B cell (primary cell): ENCODE measurements at regions not wholly inside any gene's neighbourhood (a gene's known extent, or its start where the extent isn't known, plus 50 kb on each side); places are given as distances from the start of the nearest gene placed in this dataset.

ENCODE experiments used
- ATAC-seq: fragments of 200-7000 bp; cut with Tn5 transposase; one replicate; pipeline ENCODE4 v1.10.0; 2021; ENCODE audit warnings: low read depth, mild to moderate bottlenecking, moderate number of reproducible peaks, moderate library complexity
- CTCF ChIA-PET: fragments of 350-600 bp; sonication (Branson Sonifier 250); formaldehyde crosslinking; loops from one replicate; lab custom pipeline; 2021; ENCODE audit warnings: antibody characterized with exemption, inconsistent platforms; lab: Charles Lee
- POLR2A ChIA-PET: fragments of 350-600 bp; sonication (Branson Sonifier 250); formaldehyde crosslinking; loops from one replicate; lab custom pipeline; 2021; ENCODE audit warnings: antibody characterized with exemption; lab: Charles Lee
- DNase-seq: peaks from one replicate; pipeline ENCODE4 v3.0.0; 2013
- H2AFZ ChIP-seq: 2 replicates; pipeline ENCODE4 v1.6.1; 2012; ENCODE audit warnings: mild to moderate bottlenecking, low read depth, low read length; ENCODE audit not compliant: insufficient read depth, poor library complexity, severe bottlenecking
- H3K27ac ChIP-seq, 2 donors: 1 replicate in 1 of 2; 2 replicates in 1 of 2; pipeline ENCODE4 v1.5.1; 2012 to 2013; ENCODE audit warnings: low read length in 2 of 2, mild to moderate bottlenecking in 2 of 2, moderate library complexity in 1 of 2
- H3K27me3 ChIP-seq, 4 experiments: fragments of 200-600 bp in 1 of 4; sonication (generic) in 1 of 4; replicated peaks in 1 of 4; 1 replicate in 2 of 4; 2 replicates in 2 of 4; pipeline versions ENCODE4 v1.6.1 to v1.7.0; 2013 to 2016; ENCODE audit warnings: low read length in 3 of 4, mild to moderate bottlenecking in 2 of 4, mixed read lengths in 1 of 4, moderate library complexity in 1 of 4; ENCODE audit not compliant: insufficient read depth in 4 of 4, control insufficient read depth in 3 of 4; ENCODE audit errors: control extremely low read depth in 1 of 4
- H3K36me3 ChIP-seq, 2 experiments: replicated peaks in 1 of 2; 1 replicate in 1 of 2; 2 replicates in 1 of 2; pipeline versions ENCODE4 v1.6.1 to v1.7.1; 2013; ENCODE audit warnings: low read length in 1 of 2; ENCODE audit not compliant: insufficient read depth in 2 of 2, control insufficient read depth in 1 of 2; ENCODE audit errors: control extremely low read depth in 1 of 2, extremely low read depth in 1 of 2
- H3K4me1 ChIP-seq, 2 donors: fragments of 200-600 bp in 1 of 2; sonication (generic) in 1 of 2; 1 replicate in 1 of 2; 2 replicates in 1 of 2; pipeline versions ENCODE4 v1.5.1 to v1.6.1; 2013 to 2017; ENCODE audit warnings: low read length in 2 of 2; ENCODE audit not compliant: control insufficient read depth in 2 of 2, insufficient read depth in 2 of 2
- H3K4me2 ChIP-seq: replicated peaks from 2 replicates; pipeline ENCODE3; 2012; ENCODE audit warnings: mild to moderate bottlenecking, low read depth, low read length; ENCODE audit not compliant: poor library complexity, severe bottlenecking
- H3K4me3 ChIP-seq, 5 experiments: fragments of 200-600 bp in 1 of 5; sonication (generic) in 1 of 5; 1 replicate in 3 of 5; 2 replicates in 2 of 5; pipeline versions ENCODE4 v1.5.1 to v1.7.0; 2011 to 2016; ENCODE audit warnings: low read length in 4 of 5, mild to moderate bottlenecking in 4 of 5, low read depth in 2 of 5, control low read depth in 1 of 5, moderate library complexity in 1 of 5; ENCODE audit not compliant: insufficient read depth in 1 of 5; ENCODE audit errors: control extremely low read depth in 1 of 5, extremely low read depth in 1 of 5
- H3K79me2 ChIP-seq: fragments of 200-600 bp; sonication (generic); one replicate; pipeline ENCODE4 v1.6.0; 2016; ENCODE audit warnings: low read length; ENCODE audit not compliant: control insufficient read depth, insufficient read depth
- H3K9ac ChIP-seq: fragments of 200-600 bp; sonication (generic); 2 replicates; pipeline ENCODE4 v1.6.1; 2017; ENCODE audit warnings: mild to moderate bottlenecking, low read length, moderate library complexity
- H3K9me3 ChIP-seq, 3 donors: one replicate each; pipeline versions ENCODE4 v1.6.1 to v1.7.1; 2013; ENCODE audit warnings: low read length in 2 of 3; ENCODE audit not compliant: control insufficient read depth in 2 of 3, insufficient read depth in 1 of 3; ENCODE audit errors: control extremely low read depth in 1 of 3
- H4K20me1 ChIP-seq: 2 replicates; pipeline ENCODE4 v1.6.0; 2012; ENCODE audit warnings: mild to moderate bottlenecking, low read length; ENCODE audit not compliant: insufficient read depth, control insufficient read depth, poor library complexity, severe bottlenecking
- H3K27ac Mint-ChIP-seq: one replicate; pipeline ENCODE4 v1.8.0; 2021; ENCODE audit warnings: mixed read lengths
- H3K27me3 Mint-ChIP-seq: one replicate; pipeline ENCODE4 v1.8.0; 2021; ENCODE audit warnings: mixed read lengths
- H3K4me1 Mint-ChIP-seq: one replicate; pipeline ENCODE4 v1.8.0; 2021; ENCODE audit warnings: mixed read lengths
- H3K4me3 Mint-ChIP-seq: one replicate; pipeline ENCODE4 v1.8.0; 2021; ENCODE audit warnings: mixed read lengths
- H3K9me3 Mint-ChIP-seq: one replicate; pipeline ENCODE4 v1.8.0; 2022; ENCODE audit warnings: mixed read lengths; ENCODE audit not compliant: insufficient read depth
- CTCF ChIP-seq: fragments of 200-600 bp; IDR thresholded peaks from one replicate; pipeline ENCODE4 v1.8.0; 2022; ENCODE audit warnings: antibody characterized with exemption, mild to moderate bottlenecking
- EZH2 ChIP-seq: IDR thresholded peaks from 2 replicates; pipeline ENCODE4 v1.6.1; 2012; ENCODE audit warnings: borderline replicate concordance, low read depth, mild to moderate bottlenecking, moderate library complexity, low read length; ENCODE audit not compliant: insufficient read depth, poor library complexity, severe bottlenecking
- WGBS: methylation state at CpG from one replicate; pipeline ENCODE4 v1.1.5; 2013; ENCODE audit warnings: missing lambda C conversion rate; ENCODE audit not compliant: insufficient coverage; 5-methylcytosine and 5-hydroxymethylcytosine counted together
- intact Hi-C: fragments of 100-400 bp; cut with micrococcal nuclease; formaldehyde crosslinking; loops from one replicate; pipeline ENCODE4 v1.10.0; 2022

GRCh38 chr1:38778521-38778920 lies 81.1 kb downstream of the RRAGC start:
- peaks cover 5% of the 10 kb centered on the region for H3K4me1 Mint-ChIP-seq
- no peak for ATAC-seq

GRCh38 chr1:38778051-38778450 lies 81.5 kb downstream of the RRAGC start:
- H3K27me3 ChIP-seq: peaks cover 0 to 17% (median 3%) of the 10 kb centered on the region in 4 experiments
- H3K79me2 ChIP-seq: no peaks in the 10 kb centered on the region
- H3K36me3 ChIP-seq: no peaks in the 10 kb centered on the region
- Mint-ChIP-seq H3K9me3 (no peaks in the 10 kb centered on the region), H3K27ac (no peak overlapping the region), H3K27me3 (peaks cover 33% of the 10 kb centered on the region), H3K4me1 (peaks cover 2% of the 10 kb centered on the region), H3K4me3 (no peak overlapping the region)
- no peak for DNase-seq
- no peak for ATAC-seq
- no peaks in the 10 kb centered on the region for H4K20me1 ChIP-seq
- TF ChIP-seq EZH2 (no peak), CTCF (no peak)
- H3K9ac ChIP-seq: no peak overlapping the region
- H2AFZ ChIP-seq: no peak overlapping the region
- no peaks in the 10 kb centered on the region for H3K9me3 ChIP-seq
- no peak overlapping the region for H3K4me3 ChIP-seq
- no peak overlapping the region for H3K4me2 ChIP-seq
- POLR2A ChIA-PET: no interaction called here
- intact Hi-C loops: no loop called here
- CTCF ChIA-PET: interaction anchor here (0.6 kb wide), 1 partner anchor 204 kb away, joined by 3 read pairs; no protein-coding TSS in a partner anchor
- H3K27ac ChIP-seq: no peak overlapping the region
- WGBS: 86% methylated on average over 1 of the region's 2 CpGs
- no peaks in the 10 kb centered on the region for H3K4me1 ChIP-seq

More at GRCh38 chr1:38778521-38778920, 81.1 kb downstream of the RRAGC start:
- no peaks in the 10 kb centered on the region for H3K9me3 Mint-ChIP-seq
- intact Hi-C loops: no loop called here
- H3K4me2 ChIP-seq: no peak overlapping the region
- no peaks in the 10 kb centered on the region for H3K79me2 ChIP-seq
- no peak overlapping the region for H2AFZ ChIP-seq
- H3K27ac ChIP-seq: no peak overlapping the region
- H3K4me1 ChIP-seq: no peaks in the 10 kb centered on the region
- H3K9ac ChIP-seq: no peak overlapping the region
- no peak for TF ChIP-seq CTCF
- TF ChIP-seq EZH2: no peak
- no peak for DNase-seq
- no peak overlapping the region for H3K4me3 Mint-ChIP-seq
- no peaks in the 10 kb centered on the region for H3K36me3 ChIP-seq
- H3K27me3 ChIP-seq: peaks cover 0 to 19% (median 6%) of the 10 kb centered on the region in 4 experiments
- H3K9me3 ChIP-seq: no peaks in the 10 kb centered on the region
- no CpG with 5 or more reads among the region's 1 CpG for WGBS
- H3K27ac Mint-ChIP-seq: no peak overlapping the region
- no peaks in the 10 kb centered on the region for H4K20me1 ChIP-seq
- ChIA-PET POLR2A (no interaction called here), CTCF (interaction anchor here (0.6 kb wide), 1 partner anchor 203 kb away, joined by 3 read pairs; no protein-coding TSS in a partner anchor)
- peaks cover 38% of the 10 kb centered on the region for H3K27me3 Mint-ChIP-seq
- H3K4me3 ChIP-seq: no peak overlapping the region
